ENCODE measurements at regions not wholly inside any gene's neighbourhood (a gene's known extent, or its start where the extent isn't known, plus 50 kb on each side); places are given as distances from the start of the nearest gene placed in this dataset.
A peak's percentile ranks its signal among the peaks of the same experiment; 100 is the strongest.

DNA sequence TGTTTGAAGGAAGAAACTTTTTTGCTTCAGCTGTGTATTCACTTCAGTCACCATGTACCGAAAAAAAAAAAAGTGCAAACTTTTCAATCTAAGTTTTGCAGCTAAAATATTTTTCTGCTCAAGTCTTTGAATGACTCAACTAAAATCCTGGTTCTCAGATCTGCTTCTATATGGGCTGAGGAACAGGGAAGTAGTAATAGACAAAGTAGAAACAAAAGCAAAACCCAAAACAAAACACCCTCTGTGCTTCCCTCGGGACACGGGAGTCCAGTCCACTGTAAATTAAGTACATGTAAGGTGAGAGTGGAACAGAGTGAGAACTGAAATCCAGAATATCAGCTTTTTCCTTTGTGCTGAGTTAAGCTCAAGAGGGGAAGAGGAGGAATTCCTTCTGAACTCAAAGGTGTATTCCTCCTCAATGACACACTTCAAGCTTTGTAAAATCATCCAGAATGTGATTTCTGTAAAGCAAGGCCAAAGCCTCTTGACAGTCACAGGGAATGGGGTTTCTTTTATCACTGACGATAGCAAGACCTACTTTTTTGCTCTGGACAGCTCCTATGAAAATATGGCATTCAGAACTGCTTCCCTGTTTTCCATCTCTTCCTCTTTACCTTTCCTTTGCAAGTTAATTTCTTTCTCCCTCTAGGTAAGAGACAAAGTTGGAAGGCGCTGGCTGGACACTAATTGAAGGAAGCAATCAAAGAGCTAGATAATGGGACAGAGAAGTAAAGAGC lies 433.5 kb upstream of the MMADHC start:
- DNase-seq (ENCODE audit: low spot score in 2 of 2) = no peak
- no peak overlapping the region for H3K4me3 ChIP-seq (ENCODE audit: low read depth, poor library complexity, severe bottlenecking)
- 76 to 79% methylated on average over 5 of the region's 5 CpGs for WGBS, 2 donors
- TF ChIP-seq CTCF (IDR thresholded peaks at IDR 0.05) = no peak
- TF ChIP-seq POLR2A (IDR thresholded peaks at IDR 0.05) = no peak
- intact Hi-C loops (cut with DNase I; ENCODE audit: low total_unique reads) = no loop called here

DNA sequence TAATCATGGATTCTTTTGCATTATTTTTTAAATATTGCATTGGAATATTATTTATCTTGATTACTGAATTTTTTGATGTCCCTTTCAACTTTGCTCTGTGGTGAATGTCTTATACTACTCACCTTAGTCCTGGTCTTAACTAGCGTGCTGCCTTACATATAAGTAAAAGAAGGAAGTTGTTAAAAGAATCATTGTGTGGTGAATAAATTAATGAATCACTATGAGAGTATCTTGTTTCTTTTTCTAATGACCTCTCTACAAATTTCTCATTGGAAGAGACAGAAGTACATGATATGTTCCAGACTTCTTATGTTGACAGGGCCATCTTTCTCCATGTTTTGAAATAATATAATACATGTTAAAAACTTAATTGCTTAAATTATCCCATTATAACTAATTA lies 432.6 kb upstream of the MMADHC start:
- no peak for DNase-seq (ENCODE audit: low spot score in 2 of 2)
- 82 to 88% methylated on average over 1 of the region's 1 CpG for WGBS, 2 donors
- intact Hi-C loops (cut with DNase I; ENCODE audit: low total_unique reads) = no loop called here
- H3K4me3 ChIP-seq (ENCODE audit: low read depth, poor library complexity, severe bottlenecking) = no peak overlapping the region
- TF ChIP-seq CTCF (IDR thresholded peaks at IDR 0.05) (no peak), POLR2A (IDR thresholded peaks at IDR 0.05) (no peak)

GRCh38 chr2:150019063-150019462 lies 431.5 kb upstream of the MMADHC start:
- intact Hi-C loops (cut with DNase I; ENCODE audit: low total_unique reads) = no loop called here
- 95 to 97% methylated on average over 3 of the region's 3 CpGs for WGBS, 2 donors
- TF ChIP-seq POLR2A (IDR thresholded peaks at IDR 0.05) (no peak), CTCF (IDR thresholded peaks at IDR 0.05) (no peak)
- no peak overlapping the region for H3K4me3 ChIP-seq (ENCODE audit: low read depth, poor library complexity, severe bottlenecking)
- DNase-seq (ENCODE audit: low spot score in 2 of 2) = no peak

- no peak overlapping the region for H3K4me3 ChIP-seq (ENCODE audit: low read depth, poor library complexity, severe bottlenecking)
- intact Hi-C loops (cut with DNase I; ENCODE audit: low total_unique reads) = no loop called here
- DNase-seq (ENCODE audit: low spot score in 2 of 2) = peak in 1 of 2 donors; percentile 18
- TF ChIP-seq POLR2A (IDR thresholded peaks at IDR 0.05) = no peak
- TF ChIP-seq CTCF (IDR thresholded peaks at IDR 0.05) = no peak
- WGBS, 2 donors = 63 to 76% methylated on average over 1 of the region's 1 CpG
These were observed 425.4 kb upstream of the MMADHC start for GRCh38 chr2:150012986-150013385.

- DNase-seq (ENCODE audit: low spot score in 2 of 2) = no peak
- TF ChIP-seq CTCF (IDR thresholded peaks at IDR 0.05) = no peak
- TF ChIP-seq POLR2A (IDR thresholded peaks at IDR 0.05) = no peak
- H3K4me3 ChIP-seq (ENCODE audit: low read depth, poor library complexity, severe bottlenecking) = no peak overlapping the region
- 75 to 76% methylated on average over 3 of the region's 3 CpGs for WGBS, 2 donors
- intact Hi-C loops (cut with DNase I; ENCODE audit: low total_unique reads) = no loop called here
These were observed 423.7 kb upstream of the MMADHC start for GRCh38 chr2:150011161-150011730.

All from lower leg skin (tissue), 4 donors.